ENCODE measurements at regions not wholly inside any gene's neighbourhood (a gene's known extent, or its start where the extent isn't known, plus 50 kb on each side); places are given as distances from the start of the nearest gene placed in this dataset.

DNA sequence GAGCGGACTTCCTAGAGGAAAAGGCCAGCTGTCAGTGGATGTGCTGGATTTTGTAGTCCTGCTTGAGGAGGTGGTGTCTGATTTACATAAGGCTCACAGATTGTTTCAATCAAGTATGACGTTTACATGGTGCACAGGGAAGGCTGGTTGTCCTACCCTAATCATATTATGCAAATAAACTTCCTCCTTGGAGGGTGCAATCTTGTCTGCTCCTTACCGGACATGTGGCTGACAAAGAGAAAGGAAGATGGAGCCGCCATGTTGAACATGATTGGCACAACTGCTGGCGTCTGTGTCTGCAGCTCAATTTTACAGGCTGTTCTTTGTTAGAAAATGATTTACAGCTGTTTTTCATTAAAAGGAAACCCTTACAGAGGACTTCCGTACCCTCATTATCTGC, 1656.1 kb downstream of the KCNT2 start:
- TF ChIP-seq, protein P1, sequence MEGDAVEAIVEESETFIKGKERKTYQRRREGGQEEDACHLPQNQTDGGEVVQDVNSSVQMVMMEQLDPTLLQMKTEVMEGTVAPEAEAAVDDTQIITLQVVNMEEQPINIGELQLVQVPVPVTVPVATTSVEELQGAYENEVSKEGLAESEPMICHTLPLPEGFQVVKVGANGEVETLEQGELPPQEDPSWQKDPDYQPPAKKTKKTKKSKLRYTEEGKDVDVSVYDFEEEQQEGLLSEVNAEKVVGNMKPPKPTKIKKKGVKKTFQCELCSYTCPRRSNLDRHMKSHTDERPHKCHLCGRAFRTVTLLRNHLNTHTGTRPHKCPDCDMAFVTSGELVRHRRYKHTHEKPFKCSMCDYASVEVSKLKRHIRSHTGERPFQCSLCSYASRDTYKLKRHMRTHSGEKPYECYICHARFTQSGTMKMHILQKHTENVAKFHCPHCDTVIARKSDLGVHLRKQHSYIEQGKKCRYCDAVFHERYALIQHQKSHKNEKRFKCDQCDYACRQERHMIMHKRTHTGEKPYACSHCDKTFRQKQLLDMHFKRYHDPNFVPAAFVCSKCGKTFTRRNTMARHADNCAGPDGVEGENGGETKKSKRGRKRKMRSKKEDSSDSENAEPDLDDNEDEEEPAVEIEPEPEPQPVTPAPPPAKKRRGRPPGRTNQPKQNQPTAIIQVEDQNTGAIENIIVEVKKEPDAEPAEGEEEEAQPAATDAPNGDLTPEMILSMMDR (conservative IDR thresholded peaks at IDR 0.05; ENCODE audit: low read length) = no peak
- TF ChIP-seq EZH2phosphoT487 (IDR thresholded peaks at IDR 0.05; ENCODE audit: borderline replicate concordance) = no peak

Data from Loucy (cell line).